Head of caudate nucleus (tissue), 42 donors: ENCODE measurements at regions not wholly inside any gene's neighbourhood (a gene's known extent, or its start where the extent isn't known, plus 50 kb on each side); places are given as distances from the start of the nearest gene placed in this dataset.
A peak's percentile ranks its signal among the peaks of the same experiment; 100 is the strongest.

Source experiments
- DNase-seq, 42 donors: peaks; one replicate each; pipeline versions ENCODE4 v3.0.0 to v3.0.0-alpha.2; 2020 to 2021; ENCODE audit warnings: mixed read lengths in 7 of 42
- intact Hi-C: fragments of 100-400 bp; cut with DNase I; formaldehyde crosslinking; loops from one replicate; pipeline ENCODE4 v1.15.0; 2022

DNA sequence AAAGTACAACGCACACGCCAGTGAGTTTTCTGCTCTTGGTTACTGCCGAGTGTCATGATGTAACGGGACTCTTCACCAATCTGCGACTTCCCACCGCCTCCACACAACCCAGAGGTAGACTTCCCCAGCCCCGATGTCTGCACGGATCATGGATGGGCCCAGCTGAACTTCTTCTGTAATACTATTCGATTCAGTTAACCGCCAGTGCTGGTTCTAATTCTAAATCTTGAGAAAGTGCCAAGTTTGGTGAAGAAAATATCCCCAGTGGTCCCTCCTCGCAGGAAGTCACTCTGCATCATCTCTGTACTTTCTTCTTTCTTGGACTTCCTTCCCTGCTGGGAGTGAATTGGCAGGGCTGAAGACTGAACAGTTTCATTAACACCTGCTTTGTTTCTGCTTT is 77.6 kb upstream of the SLC35F4 start:
- no peak for DNase-seq
- intact Hi-C loops = no loop called here

DNA sequence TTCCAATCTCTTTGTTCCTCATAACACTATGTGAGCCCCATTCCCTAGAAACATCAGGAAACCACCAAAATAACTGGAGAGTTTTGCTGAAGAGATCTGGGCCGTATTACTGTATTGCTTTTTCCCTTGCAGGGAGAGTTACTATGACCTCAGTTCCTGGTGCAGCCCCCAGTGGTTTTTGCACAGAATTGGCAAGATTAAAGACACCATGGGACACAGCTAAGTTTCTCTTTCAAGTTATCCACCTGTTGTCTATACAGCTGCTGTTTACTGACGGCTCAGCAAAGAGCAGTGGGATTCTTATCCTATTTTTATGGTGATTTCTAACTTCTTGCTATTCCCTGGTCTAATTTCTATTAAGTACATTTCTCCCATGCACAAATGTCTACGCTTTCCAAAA is 77.1 kb upstream of the SLC35F4 start:
- no peak for DNase-seq
- intact Hi-C loops = no loop called here

- intact Hi-C loops = no loop called here
- DNase-seq = no peak
Measured at GRCh38 chr14:57939084-57939483, 73.2 kb upstream of the SLC35F4 start.

GRCh38 chr14:57938533-57938932 is 72.6 kb upstream of the SLC35F4 start:
- no peak for DNase-seq
- intact Hi-C loops = no loop called here

DNA sequence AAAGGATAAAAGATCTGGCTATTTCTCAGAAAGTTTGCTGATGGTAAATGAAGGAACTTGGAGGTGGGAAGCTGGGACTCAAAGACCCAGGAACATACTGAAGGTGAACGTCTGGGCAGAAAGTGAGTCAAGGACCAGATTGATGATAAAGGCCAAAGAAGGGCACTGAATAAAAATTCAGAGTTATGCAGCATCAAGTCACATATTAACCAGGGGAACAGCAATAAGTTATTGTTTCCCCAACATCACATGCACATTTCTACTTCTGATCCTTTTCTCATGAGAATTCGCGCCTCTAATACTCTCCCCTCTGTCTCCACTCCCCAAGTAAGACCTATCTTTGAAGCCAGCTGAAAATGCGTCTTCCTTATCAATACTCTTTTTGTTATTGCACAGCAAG is 71.8 kb upstream of the SLC35F4 start:
- intact Hi-C loops = no loop called here
- no peak for DNase-seq

DNA sequence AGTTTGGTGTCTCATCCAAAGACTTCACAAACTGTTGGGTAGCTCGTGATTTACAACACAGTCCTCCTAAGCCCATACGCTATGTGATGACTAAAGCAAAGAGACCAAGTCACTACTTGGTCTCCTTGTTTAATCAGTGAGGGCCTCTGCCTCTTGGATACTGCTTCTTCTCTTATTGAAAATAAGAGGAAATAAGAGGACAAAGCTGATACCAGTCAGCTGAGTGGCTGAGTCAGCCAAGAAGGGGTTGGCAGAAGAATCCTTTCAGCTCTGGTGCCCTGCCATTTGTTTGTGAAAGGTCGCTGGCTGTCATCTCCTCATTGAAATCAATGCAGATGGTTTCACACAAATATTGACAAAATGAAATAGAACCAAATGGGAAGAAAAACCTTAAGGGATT is 67.5 kb upstream of the SLC35F4 start:
- DNase-seq = peak in 3 of 42 donors; percentile 2 to 39 (median 3)
- intact Hi-C loops = no loop called here

DNA sequence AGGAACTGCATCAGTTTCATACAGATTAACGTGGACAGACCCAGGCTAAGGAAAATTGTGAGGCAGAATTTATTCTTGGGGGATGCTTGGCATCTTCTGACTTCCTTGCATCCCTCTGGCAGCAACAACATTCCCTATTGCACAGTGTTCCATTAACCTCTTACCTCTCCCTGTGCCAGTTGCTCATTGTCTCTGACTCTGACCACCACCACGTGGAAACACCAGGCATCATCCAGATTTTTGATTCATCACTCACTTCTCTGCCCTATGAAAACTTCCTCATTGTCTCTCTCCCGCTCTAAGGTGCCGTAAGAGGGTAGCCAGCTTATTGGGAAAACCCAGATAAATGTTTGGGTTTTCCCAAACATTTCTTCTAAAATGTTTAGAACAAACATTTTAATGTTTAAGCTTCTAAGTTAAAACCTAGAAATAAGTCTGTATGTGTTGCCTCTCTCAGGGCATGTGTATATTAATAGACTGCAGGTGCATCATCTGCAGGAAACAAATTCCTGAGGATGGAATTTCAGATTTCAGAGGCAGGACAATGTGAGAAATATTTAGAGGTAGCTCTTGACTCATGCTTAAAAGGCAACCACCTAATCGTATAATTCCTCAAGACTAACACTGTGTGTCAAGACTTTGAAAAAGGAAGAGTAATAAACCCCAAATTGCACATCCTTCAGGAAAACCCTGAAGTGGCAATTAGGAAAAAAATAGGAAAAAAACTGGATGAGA is 64.5 kb upstream of the SLC35F4 start:
- DNase-seq = no peak
- intact Hi-C loops = no loop called here

DNA sequence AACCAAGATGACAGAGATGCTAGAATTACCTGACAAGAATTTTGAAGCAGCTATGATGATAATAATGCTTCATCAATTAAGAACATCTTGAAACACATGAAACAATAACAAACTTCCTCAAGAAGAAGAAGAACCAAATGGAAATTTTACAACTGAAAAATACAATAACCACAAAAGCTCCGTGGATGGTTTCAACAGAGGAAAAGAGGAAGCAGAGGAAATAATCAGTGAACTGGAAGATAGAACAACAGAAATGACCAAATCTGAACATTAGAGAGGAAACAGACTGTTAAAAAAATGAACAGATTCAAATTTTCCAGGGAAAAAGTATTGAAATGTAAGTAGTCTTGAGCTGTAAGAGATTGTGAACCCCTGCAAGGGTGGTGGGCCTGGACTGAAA is 62.8 kb upstream of the SLC35F4 start:
- DNase-seq = no peak
- intact Hi-C loops = no loop called here

GRCh38 chr14:57921377-57921776 is 55.5 kb upstream of the SLC35F4 start:
- intact Hi-C loops = no loop called here
- DNase-seq = no peak

DNA sequence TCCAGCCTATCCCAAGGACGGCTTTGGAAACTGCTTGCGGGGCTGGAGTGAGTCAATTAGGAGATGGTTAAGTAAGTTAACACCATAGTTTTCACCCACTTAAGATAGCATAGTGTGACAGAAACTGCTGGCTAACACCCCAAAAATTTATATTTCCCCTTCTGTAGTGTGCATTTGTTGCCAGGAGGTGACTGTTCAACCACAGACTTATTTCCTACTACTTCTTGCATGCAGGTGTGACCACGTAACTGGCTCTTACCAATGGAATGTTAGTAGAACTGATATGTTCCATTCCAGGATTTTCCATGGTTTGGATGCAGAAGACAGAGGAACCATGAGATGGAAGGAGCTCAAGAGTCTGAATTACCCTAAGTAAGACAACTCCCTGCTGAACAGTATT is 52.9 kb upstream of the SLC35F4 start:
- intact Hi-C loops = no loop called here
- no peak for DNase-seq
